GM23338 (cell line): ENCODE measurements at regions not wholly inside any gene's neighbourhood (a gene's known extent, or its start where the extent isn't known, plus 50 kb on each side); places are given as distances from the start of the nearest gene placed in this dataset.

Experiments used
- POLR2AphosphoS5 ChIP-seq: IDR thresholded peaks from 2 replicates; pipeline ENCODE4 v1.6.1; 2016; ENCODE audit warnings: antibody characterized with exemption, low read depth
- REST ChIP-seq: IDR thresholded peaks from one replicate; pipeline ENCODE4 v1.6.1; 2018; ENCODE audit warnings: antibody characterized with exemption; ENCODE audit not compliant: unreplicated experiment
- TF ChIP-seq, protein P1 (sequence below), 2 experiments: fragments of 200-600 bp in 1 of 2; sonication (generic) in 1 of 2; conservative IDR thresholded peaks; 2 replicates each; pipeline versions ENCODE4 v1.5.1 to v1.6.1; 2016 to 2017; ENCODE audit warnings: antibody characterized with exemption in 2 of 2, low read depth in 2 of 2, mild to moderate bottlenecking in 2 of 2, moderate library complexity in 1 of 2

GRCh38 chr16:79843631-79844043 is 243.1 kb upstream of the MAF start:
- TF ChIP-seq, protein P1, sequence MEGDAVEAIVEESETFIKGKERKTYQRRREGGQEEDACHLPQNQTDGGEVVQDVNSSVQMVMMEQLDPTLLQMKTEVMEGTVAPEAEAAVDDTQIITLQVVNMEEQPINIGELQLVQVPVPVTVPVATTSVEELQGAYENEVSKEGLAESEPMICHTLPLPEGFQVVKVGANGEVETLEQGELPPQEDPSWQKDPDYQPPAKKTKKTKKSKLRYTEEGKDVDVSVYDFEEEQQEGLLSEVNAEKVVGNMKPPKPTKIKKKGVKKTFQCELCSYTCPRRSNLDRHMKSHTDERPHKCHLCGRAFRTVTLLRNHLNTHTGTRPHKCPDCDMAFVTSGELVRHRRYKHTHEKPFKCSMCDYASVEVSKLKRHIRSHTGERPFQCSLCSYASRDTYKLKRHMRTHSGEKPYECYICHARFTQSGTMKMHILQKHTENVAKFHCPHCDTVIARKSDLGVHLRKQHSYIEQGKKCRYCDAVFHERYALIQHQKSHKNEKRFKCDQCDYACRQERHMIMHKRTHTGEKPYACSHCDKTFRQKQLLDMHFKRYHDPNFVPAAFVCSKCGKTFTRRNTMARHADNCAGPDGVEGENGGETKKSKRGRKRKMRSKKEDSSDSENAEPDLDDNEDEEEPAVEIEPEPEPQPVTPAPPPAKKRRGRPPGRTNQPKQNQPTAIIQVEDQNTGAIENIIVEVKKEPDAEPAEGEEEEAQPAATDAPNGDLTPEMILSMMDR (conservative IDR thresholded peaks at IDR 0.05; ENCODE audit: low read depth in 2 of 2) = no peak
- TF ChIP-seq POLR2AphosphoS5 (no peak), REST (no peak)
